RWPE1 (cell line): ENCODE measurements at regions not wholly inside any gene's neighbourhood (a gene's known extent, or its start where the extent isn't known, plus 50 kb on each side); places are given as distances from the start of the nearest gene placed in this dataset.

ENCODE experiments used
- CTCF ChIA-PET: fragments of 350-600 bp; sonication (Branson Sonifier 250); formaldehyde crosslinking; extraction: SDS; loops from one replicate; lab custom pipeline; 2021; lab: Yijun Ruan, JAX
- POLR2A ChIA-PET: fragments of 400-600 bp; formaldehyde crosslinking; extraction: SDS; loops from one replicate; lab custom pipeline; 2020; ENCODE audit warnings: antibody characterized with exemption; ENCODE audit not compliant: low non-redundant PET; lab: Yijun Ruan, JAX
- DNase-seq: peaks from one replicate; pipeline ENCODE4 v3.0.0; 2012; ENCODE audit warnings: low spot score
- H3K27ac ChIP-seq: fragments of 450-650 bp; 2 replicates; pipeline ENCODE4 v1.5.1; 2017
- TF ChIP-seq, protein P1 (sequence below): fragments of 450-650 bp; conservative IDR thresholded peaks from 2 replicates; pipeline ENCODE4 v1.5.1; 2017; ENCODE audit warnings: low read depth, mild to moderate bottlenecking

- CTCF ChIA-PET, result interaction anchor here (0.7 kb wide), 1 partner anchor 830 kb away, joined by 4 read pairs; no protein-coding TSS in a partner anchor
- TF ChIP-seq, protein P1, sequence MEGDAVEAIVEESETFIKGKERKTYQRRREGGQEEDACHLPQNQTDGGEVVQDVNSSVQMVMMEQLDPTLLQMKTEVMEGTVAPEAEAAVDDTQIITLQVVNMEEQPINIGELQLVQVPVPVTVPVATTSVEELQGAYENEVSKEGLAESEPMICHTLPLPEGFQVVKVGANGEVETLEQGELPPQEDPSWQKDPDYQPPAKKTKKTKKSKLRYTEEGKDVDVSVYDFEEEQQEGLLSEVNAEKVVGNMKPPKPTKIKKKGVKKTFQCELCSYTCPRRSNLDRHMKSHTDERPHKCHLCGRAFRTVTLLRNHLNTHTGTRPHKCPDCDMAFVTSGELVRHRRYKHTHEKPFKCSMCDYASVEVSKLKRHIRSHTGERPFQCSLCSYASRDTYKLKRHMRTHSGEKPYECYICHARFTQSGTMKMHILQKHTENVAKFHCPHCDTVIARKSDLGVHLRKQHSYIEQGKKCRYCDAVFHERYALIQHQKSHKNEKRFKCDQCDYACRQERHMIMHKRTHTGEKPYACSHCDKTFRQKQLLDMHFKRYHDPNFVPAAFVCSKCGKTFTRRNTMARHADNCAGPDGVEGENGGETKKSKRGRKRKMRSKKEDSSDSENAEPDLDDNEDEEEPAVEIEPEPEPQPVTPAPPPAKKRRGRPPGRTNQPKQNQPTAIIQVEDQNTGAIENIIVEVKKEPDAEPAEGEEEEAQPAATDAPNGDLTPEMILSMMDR, result no peak
- POLR2A ChIA-PET, result no interaction called here
- DNase-seq, result no peak
- H3K27ac ChIP-seq, result no peak overlapping the region
Measured at GRCh38 chr9:87243602-87244001, 254.1 kb upstream of the DAPK1 start.

DNA sequence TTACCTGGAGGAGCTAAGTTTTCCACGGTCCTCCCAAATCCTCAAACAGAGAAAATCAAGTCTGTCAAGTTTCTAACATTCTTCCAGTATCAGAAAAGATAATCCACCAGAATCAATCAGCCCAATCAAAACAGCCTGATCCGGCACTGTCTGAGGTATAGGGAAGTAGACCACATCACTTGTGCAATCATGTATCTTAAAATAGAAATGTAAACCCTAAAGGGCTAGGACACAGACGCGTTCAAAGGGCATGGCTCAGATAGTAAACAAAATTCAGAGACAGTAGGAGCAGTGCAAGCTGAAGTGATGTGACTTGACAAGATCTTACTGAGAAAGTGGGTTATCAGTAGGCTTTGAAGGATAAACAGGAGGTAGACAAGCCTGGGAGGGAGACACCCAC lies 252.4 kb upstream of the DAPK1 start:
- TF ChIP-seq, protein P1, result no peak

GRCh38 chr9:87247097-87247496 lies 250.6 kb upstream of the DAPK1 start:
- TF ChIP-seq, protein P1, result no peak
- H3K27ac ChIP-seq, result no peak overlapping the region
- no peak for DNase-seq
- ChIA-PET CTCF (interaction anchor here (0.6 kb wide), 1 partner anchor 819 kb away, joined by 3 read pairs; no protein-coding TSS in a partner anchor), POLR2A (no interaction called here)

More for the DNA sequence above, 252.4 kb upstream of the DAPK1 start:
- ChIA-PET POLR2A (no interaction called here), CTCF (no interaction called here)
- no peak for DNase-seq
- no peak overlapping the region for H3K27ac ChIP-seq

- H3K27ac ChIP-seq, result no peak overlapping the region
- TF ChIP-seq, protein P1, result no peak
- peak; percentile 67 for DNase-seq
- CTCF ChIA-PET, result no interaction called here
- POLR2A ChIA-PET, result no interaction called here
Measured at GRCh38 chr9:87249029-87249428, 248.6 kb upstream of the DAPK1 start.

DNA sequence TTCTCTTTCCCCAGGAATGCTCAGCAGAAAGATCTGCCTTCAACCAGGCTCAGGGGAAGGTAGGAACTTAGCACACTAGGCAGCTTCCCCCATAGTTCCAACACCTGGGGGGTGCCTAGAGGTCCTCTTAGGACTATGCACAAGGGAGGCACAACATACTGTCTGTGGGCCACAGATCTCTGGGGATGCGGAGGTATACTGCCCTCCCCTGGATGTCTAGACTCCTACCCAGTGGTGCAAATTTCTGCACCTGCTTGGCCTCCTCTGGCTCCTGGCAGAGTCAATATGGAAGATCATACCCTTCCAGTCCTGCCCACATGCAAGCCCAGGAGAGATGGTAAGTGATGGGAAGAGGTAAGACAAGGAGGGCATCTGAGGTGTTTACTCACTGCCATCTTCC lies 247.5 kb upstream of the DAPK1 start:
- no peak overlapping the region for H3K27ac ChIP-seq
- TF ChIP-seq, protein P1, result no peak
- ChIA-PET CTCF (no interaction called here), POLR2A (no interaction called here)
- no peak for DNase-seq

DNA sequence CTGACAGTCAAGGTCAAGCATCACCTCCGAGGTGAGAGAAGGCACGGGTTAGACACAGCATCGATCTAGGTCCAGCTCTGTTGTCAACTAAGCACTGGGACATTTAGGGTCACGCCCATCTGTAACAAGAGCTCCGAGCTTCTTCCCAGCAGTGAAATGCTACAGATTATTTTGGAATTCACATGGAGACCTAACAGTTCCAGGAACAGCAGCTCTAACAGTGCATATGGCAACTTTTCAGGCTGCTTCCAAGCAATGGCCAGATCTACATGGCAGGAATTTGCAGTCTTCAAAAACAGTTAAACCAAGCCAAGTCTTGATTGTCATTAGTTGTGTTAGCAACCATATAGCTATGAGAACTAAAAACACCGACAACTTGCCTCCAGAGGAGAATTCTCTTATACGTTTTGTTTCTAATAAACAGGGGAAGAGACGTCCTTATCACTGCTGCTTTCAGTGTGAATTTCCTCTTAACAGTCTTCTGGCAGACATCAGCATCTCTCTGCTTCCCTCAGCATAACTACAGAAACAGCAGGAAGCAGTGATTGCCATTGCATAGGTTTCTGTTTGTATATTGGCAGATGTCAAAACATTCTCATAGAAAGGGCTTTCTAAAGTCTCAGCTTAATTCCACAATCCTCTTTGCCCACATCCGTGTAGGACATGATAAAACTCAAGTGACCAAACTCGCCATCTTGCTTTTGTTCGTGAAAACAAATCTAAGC lies 242.1 kb upstream of the DAPK1 start:
- no peak overlapping the region for H3K27ac ChIP-seq
- ChIA-PET CTCF (interaction anchor here (0.5 kb wide), 1 partner anchor 96 kb away, joined by 3 read pairs; no protein-coding TSS in a partner anchor), POLR2A (no interaction called here)
- TF ChIP-seq, protein P1, result no peak
- DNase-seq, result no peak
